ENCODE measurements at regions not wholly inside any gene's neighbourhood (a gene's known extent, or its start where the extent isn't known, plus 50 kb on each side); places are given as distances from the start of the nearest gene placed in this dataset.
A peak's percentile ranks its signal among the peaks of the same experiment; 100 is the strongest.

DNA sequence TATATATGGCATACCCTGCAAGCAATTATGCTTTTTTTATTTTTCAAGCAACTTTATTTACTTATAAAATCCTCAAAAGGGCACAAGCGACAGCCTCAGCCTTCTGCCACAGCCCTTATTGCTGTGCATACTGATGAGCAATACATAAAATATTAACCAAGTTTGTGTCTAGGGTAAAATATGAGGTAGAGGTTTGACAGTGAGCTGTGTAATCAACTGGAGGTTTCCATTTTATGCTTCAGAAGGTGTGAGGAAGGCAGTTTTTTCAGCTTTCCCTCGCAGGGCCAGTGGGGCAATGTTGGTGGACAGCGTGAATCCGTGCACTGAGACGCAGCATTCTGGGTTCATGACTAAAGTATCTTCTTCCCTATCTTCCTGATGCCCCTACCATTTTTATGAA, 310.4 kb downstream of the IRS2 start (continued):
- TF ChIP-seq, protein P1, sequence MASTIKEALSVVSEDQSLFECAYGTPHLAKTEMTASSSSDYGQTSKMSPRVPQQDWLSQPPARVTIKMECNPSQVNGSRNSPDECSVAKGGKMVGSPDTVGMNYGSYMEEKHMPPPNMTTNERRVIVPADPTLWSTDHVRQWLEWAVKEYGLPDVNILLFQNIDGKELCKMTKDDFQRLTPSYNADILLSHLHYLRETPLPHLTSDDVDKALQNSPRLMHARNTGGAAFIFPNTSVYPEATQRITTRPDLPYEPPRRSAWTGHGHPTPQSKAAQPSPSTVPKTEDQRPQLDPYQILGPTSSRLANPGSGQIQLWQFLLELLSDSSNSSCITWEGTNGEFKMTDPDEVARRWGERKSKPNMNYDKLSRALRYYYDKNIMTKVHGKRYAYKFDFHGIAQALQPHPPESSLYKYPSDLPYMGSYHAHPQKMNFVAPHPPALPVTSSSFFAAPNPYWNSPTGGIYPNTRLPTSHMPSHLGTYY (CRISPR knock-in tag; IDR thresholded peaks at IDR 0.05): no peak
- TF ChIP-seq, protein P2, sequence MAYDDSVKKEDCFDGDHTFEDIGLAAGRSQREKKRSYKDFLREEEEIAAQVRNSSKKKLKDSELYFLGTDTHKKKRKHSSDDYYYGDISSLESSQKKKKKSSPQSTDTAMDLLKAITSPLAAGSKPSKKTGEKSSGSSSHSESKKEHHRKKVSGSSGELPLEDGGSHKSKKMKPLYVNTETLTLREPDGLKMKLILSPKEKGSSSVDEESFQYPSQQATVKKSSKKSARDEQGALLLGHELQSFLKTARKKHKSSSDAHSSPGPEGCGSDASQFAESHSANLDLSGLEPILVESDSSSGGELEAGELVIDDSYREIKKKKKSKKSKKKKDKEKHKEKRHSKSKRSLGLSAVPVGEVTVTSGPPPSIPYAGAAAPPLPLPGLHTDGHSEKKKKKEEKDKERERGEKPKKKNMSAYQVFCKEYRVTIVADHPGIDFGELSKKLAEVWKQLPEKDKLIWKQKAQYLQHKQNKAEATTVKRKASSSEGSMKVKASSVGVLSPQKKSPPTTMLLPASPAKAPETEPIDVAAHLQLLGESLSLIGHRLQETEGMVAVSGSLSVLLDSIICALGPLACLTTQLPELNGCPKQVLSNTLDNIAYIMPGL (CRISPR knock-in tag; IDR thresholded peaks at IDR 0.05): no peak

DNA sequence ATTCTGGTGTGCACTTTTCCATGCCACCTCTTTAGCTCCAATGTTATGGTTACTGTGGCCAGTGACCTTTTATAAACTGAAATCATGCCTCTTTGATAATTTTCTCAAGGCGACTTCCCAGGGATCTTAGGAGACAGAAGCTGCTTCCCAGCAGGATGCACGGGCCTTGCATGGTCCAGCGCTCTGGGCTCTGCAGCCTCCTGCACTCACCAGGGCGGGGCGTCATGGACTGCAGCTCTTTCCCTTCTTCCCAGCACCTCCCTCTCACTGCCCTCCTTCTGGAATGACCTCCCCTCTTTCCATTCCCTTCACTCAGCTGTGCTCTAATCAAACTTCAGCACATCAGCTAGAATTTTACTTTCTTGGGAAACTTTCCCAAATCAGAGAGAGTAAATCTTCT, 318.3 kb downstream of the IRS2 start:
- H3K36me3 Mint-ChIP-seq: peaks cover 3% of the 10 kb centered on the region; the same call in 1 of the 2 replicates
- TF ChIP-seq, protein P3, sequence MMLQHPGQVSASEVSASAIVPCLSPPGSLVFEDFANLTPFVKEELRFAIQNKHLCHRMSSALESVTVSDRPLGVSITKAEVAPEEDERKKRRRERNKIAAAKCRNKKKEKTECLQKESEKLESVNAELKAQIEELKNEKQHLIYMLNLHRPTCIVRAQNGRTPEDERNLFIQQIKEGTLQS (CRISPR knock-in tag; conservative IDR thresholded peaks at IDR 0.05): no peak
- TF ChIP-seq ZNF416 (CRISPR knock-in tag; IDR thresholded peaks at IDR 0.05): no peak
- TF ChIP-seq ZNF138 (CRISPR knock-in tag; conservative IDR thresholded peaks at IDR 0.05): no peak
- TF ChIP-seq ZNF396 (CRISPR knock-in tag; IDR thresholded peaks at IDR 0.05; ENCODE audit: borderline replicate concordance): no peak
- no peak for TF ChIP-seq ATF1 (CRISPR knock-in tag; IDR thresholded peaks at IDR 0.05)
- no peak for TF ChIP-seq ZNF232 (CRISPR knock-in tag; IDR thresholded peaks at IDR 0.05)
- TF ChIP-seq, protein P4, sequence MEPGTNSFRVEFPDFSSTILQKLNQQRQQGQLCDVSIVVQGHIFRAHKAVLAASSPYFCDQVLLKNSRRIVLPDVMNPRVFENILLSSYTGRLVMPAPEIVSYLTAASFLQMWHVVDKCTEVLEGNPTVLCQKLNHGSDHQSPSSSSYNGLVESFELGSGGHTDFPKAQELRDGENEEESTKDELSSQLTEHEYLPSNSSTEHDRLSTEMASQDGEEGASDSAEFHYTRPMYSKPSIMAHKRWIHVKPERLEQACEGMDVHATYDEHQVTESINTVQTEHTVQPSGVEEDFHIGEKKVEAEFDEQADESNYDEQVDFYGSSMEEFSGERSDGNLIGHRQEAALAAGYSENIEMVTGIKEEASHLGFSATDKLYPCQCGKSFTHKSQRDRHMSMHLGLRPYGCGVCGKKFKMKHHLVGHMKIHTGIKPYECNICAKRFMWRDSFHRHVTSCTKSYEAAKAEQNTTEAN (CRISPR knock-in tag; IDR thresholded peaks at IDR 0.05): no peak
- TF ChIP-seq, protein P5, sequence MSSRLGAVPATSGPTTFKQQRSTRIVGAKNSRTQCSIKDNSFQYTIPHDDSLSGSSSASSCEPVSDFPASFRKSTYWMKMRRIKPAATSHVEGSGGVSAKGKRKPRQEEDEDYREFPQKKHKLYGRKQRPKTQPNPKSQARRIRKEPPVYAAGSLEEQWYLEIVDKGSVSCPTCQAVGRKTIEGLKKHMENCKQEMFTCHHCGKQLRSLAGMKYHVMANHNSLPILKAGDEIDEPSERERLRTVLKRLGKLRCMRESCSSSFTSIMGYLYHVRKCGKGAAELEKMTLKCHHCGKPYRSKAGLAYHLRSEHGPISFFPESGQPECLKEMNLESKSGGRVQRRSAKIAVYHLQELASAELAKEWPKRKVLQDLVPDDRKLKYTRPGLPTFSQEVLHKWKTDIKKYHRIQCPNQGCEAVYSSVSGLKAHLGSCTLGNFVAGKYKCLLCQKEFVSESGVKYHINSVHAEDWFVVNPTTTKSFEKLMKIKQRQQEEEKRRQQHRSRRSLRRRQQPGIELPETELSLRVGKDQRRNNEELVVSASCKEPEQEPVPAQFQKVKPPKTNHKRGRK (CRISPR knock-in tag; IDR thresholded peaks at IDR 0.05; ENCODE audit: borderline replicate concordance): no peak
- TF ChIP-seq IRF2 (CRISPR knock-in tag; IDR thresholded peaks at IDR 0.05; ENCODE audit: borderline replicate concordance, low read depth): no peak
- TF ChIP-seq JUN (CRISPR knock-in tag; IDR thresholded peaks at IDR 0.05): no peak
- no peak for TF ChIP-seq GTF2I (CRISPR knock-in tag; conservative IDR thresholded peaks at IDR 0.05)
- no peak for TF ChIP-seq NFE2L1 (CRISPR knock-in tag; IDR thresholded peaks at IDR 0.05)
- TF ChIP-seq, protein P6, sequence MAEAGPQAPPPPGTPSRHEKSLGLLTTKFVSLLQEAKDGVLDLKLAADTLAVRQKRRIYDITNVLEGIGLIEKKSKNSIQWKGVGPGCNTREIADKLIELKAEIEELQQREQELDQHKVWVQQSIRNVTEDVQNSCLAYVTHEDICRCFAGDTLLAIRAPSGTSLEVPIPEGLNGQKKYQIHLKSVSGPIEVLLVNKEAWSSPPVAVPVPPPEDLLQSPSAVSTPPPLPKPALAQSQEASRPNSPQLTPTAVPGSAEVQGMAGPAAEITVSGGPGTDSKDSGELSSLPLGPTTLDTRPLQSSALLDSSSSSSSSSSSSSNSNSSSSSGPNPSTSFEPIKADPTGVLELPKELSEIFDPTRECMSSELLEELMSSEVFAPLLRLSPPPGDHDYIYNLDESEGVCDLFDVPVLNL (CRISPR knock-in tag; IDR thresholded peaks at IDR 0.05; ENCODE audit: borderline replicate concordance, low read depth): no peak
- TF ChIP-seq, protein P7, sequence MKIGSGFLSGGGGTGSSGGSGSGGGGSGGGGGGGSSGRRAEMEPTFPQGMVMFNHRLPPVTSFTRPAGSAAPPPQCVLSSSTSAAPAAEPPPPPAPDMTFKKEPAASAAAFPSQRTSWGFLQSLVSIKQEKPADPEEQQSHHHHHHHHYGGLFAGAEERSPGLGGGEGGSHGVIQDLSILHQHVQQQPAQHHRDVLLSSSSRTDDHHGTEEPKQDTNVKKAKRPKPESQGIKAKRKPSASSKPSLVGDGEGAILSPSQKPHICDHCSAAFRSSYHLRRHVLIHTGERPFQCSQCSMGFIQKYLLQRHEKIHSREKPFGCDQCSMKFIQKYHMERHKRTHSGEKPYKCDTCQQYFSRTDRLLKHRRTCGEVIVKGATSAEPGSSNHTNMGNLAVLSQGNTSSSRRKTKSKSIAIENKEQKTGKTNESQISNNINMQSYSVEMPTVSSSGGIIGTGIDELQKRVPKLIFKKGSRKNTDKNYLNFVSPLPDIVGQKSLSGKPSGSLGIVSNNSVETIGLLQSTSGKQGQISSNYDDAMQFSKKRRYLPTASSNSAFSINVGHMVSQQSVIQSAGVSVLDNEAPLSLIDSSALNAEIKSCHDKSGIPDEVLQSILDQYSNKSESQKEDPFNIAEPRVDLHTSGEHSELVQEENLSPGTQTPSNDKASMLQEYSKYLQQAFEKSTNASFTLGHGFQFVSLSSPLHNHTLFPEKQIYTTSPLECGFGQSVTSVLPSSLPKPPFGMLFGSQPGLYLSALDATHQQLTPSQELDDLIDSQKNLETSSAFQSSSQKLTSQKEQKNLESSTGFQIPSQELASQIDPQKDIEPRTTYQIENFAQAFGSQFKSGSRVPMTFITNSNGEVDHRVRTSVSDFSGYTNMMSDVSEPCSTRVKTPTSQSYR (CRISPR knock-in tag; IDR thresholded peaks at IDR 0.05): no peak
- peaks cover 17% of the 10 kb centered on the region for H3K9me3 Mint-ChIP-seq
- H3K4me1 Mint-ChIP-seq: no peaks in the 10 kb centered on the region
- no peak overlapping the region for H3K27ac Mint-ChIP-seq
- H3K4me3 Mint-ChIP-seq: no peak overlapping the region
- ChIA-PET POLR2A (no interaction called here), CTCF (interaction anchor here (1.2 kb wide), 1 partner anchor 258 kb away, joined by 4 read pairs; no protein-coding TSS in a partner anchor)
- DNase-seq (ENCODE audit: low spot score): no peak
- peak; percentile 74 for ATAC-seq
- no peaks in the 10 kb centered on the region for H3K27me3 Mint-ChIP-seq (ENCODE audit: low read depth)
